ENCODE measurements at regions not wholly inside any gene's neighbourhood (a gene's known extent, or its start where the extent isn't known, plus 50 kb on each side); places are given as distances from the start of the nearest gene placed in this dataset.
"Not testable (repeated sequence)": the region's sequence is repeated elsewhere in the genome, so short reads cannot be mapped to it uniquely, and the experiment has no call there.

DNA sequence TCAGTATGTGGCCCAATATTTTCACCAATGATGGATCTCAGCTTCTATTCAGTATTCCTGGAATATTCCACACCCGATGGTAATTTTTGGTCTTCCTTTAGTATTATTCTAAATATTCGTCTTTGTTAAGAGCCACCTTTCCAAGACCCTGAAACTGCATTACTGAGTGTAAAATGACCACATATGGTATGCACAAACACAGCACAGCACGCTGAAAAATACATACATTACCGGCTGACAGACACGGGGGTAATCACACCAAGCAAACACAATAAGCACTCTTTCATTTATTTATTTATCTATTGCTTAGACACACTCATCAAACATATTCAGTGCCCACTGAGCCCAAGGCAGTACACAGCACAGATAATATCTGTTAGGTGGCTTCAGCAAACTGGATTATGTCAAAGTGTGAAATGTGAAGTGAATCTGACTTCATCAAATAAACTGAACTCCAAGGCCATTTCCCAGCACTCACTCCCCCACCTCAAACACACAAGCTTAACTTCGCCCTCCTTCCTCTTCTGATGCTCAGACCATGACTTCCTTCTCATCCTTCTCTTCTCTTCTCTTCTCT, 1637.8 kb upstream of the C9orf72 start:
- no peak for DNase-seq

- DNase-seq = peak; percentile 59
Observed at GRCh38 chr9:29211580-29212396, 1638.5 kb upstream of the C9orf72 start.

GRCh38 chr9:29212397-29213387, 1639.4 kb upstream of the C9orf72 start:
- DNase-seq = no peak

DNA sequence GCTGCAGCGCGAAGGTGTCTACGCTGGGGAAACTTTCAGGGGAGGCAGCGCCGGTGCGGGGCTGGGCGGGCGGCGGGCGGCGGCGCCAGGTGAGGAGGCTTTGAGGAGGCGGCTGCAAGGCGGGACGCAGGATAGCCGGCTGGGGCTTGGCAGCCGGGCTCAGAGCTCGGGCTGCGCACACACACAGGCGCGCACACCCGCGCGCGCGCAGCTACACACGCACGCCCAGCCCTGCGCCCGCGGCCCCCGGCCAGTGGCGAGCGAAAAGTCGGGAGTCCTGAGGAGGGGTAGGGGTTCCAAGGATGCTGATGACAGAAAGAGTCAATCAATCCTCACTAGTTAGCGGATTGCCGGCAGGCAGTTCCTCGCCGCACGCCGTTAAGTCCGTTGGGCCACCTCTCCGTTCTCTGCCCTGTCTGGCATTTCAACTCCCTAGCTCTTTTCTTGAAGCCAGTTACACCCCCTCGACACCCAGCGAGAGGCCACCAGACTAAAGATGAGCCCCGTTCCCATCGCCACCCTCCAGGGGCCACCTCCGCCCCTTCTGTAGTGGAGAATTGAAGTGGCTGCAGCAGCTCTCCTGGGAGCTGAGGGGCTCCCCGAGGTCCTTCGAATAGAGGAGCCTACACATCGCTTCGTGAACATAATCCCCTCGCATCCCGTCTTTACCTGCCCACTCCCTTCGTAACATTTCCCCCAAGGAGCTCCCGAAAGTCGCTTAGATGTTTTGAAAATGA, 1640.3 kb upstream of the C9orf72 start, which contains the start of gene LINGO2:
LINGO2 (minus strand) TSS at position 185 of the 737 bp plus-strand sequence.
- no peak for DNase-seq

DNA sequence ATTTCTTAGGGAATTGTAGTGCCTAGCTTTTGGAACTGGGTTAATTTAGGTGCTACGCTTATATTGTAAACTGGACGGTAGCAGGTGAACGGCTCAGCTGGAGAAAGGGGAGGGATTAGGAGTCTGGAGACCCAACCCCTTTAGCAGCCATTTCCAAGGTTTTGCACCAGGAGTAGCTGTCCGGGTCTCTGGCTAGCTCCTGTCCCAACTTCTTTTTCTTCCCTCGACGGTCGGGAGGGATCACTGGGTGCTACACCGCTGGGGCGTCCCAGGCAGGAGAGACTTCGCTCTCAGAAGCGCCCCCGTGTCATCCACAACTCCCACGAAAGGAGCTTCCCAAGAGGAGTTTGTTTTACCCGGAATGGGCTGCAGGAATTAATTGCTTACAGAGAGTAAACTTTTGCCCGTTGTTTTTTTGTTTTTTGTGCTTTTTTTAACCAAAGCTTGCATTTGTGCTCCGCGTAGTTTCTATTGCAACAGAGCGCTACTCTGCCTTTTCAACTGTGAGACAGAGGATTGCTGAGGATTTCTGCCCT, 1640.9 kb upstream of the C9orf72 start:
- no peak for DNase-seq

DNA sequence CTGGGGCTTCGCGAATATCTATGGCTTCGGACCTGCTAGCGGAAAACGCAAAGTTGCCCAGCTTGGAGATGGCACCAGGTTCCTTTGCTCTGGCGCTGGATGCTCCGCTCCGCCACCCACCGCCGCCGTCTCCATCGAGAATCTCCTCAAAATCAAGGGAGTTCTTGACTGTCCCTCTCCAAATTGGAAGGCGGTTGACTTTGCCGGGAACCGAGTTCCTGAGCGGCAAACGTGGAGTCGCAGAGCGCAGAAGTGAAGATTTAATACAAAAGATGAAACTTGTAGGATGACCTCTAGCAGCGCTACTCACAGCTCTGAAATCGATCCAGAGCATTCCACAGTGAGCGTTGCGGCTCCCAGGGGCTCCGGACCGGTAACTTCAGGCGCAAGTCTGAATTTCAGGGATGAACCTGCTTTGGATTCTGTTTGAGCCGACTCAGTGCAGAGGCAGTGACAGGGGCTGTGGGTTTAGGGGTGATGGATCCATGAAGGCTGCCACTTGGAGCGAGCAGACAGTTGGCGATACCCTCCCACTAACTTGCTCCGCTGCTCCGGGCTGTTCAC, 1641.5 kb upstream of the C9orf72 start:
- DNase-seq = no peak

- DNase-seq = no peak
Observed at GRCh38 chr9:29217966-29218365, 1644.7 kb upstream of the C9orf72 start.

DNA sequence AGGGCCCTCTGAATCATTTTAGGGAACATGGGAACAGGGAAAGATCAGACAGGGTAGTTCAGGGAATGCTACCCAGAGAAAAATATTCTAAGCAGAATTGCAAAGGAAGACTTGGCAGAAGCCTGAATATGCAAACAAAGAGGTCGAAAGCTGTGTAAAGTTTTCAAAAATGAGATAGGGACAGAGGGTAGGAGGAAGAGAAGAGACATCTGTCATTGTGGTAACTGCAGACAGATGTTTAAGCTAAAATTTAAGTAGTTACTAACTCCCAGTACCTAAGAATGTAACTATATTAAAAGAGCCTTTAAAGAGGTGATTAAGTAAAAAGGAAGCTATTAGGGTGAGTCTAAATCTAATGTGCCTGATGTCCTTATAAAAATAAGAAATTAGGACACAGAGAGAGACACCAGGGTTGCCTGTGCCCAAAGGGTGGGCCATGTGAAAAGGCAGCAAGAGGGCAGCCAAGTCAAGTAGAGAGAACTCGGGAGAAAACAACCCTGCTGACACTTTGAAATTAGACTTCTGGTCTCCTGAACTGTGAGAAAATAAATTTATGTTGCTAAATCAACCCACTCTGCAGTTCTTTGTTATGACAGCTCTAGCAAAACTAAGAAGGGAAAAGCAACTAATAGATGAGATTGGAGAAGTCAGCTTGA, 1647.4 kb upstream of the C9orf72 start:
- no peak for DNase-seq

GRCh38 chr9:29228558-29228957, 1655.3 kb upstream of the C9orf72 start:
- no peak for DNase-seq

DNA sequence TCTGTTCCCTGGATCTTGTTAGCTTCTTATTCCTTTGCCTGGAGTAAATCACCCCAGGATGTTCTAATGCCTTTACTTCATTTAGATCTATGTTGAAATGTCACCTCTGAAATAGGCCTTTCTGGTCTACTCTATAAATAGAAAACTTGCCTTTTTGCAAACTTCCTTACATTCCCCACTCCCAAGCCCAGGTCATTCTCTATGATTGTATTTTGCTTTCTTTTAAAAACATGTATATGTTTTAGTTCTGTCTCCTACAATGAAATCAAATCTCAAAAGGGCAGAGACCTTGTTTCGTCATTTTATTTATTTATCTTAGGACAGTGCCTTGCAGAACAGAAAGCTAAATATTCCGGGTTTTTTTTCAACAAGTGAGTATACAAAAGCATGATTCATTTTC, 1657.7 kb upstream of the C9orf72 start:
- no peak for DNase-seq

DNA sequence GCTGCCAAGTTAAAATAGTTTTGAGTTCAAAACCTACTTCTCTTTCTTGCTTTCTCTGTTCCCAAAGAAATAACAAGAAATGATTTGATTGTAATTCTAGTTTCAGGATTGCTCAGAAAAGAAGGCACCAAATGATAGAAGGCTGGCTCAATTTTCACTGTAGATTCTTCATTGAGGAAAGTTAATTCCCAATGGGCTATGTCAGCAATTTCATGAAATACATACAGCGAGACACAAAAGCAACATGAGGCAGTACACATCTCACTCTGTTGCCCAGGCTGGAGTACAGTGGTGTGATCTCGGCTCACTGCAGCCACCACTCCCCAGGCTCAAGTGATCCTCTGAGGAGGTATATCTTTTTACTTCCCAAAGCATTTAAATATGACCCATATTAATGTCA, 1659.9 kb upstream of the C9orf72 start:
- no peak for DNase-seq

DNA sequence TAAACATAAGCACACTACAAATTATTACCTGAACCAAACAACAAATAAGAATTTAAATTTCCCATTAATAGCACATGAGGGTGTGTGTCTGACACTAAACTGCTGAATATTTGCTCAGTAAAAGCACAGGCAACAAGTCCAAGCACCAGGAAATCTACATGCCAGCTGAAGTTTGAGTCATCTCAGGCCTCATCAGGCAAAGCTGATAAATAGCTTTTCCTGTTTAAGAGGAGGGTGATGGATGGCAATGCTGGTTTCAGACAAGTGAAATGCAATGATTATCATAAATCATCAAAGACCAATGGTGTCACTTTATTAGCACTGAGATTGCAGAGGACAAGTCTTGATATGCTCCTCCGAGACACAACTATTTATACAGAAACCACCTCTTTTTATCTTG, 1668.0 kb upstream of the C9orf72 start:
- DNase-seq = no peak

DNA sequence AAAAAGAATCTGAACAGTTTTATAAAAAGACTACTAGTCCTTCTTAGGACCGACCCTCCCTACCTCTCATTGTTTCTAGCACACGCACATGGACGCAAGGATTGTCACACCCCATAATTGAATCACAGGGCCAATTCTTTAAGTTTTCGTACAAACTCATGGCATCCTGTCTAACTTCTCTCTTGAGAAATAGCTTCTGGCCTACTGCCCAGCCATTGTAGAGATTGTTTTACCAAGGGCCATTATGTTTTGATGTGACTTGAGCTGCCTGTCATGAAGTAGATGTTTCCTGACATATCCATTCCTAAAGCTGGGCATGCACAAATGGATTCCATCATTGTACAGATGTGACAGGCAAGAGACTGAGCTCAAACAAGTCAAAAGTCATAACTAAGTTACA, 1672.1 kb upstream of the C9orf72 start:
- no peak for DNase-seq

- DNase-seq = not testable (repeated sequence)
Observed at GRCh38 chr9:29270400-29270799, 1697.1 kb upstream of the C9orf72 start.

DNA sequence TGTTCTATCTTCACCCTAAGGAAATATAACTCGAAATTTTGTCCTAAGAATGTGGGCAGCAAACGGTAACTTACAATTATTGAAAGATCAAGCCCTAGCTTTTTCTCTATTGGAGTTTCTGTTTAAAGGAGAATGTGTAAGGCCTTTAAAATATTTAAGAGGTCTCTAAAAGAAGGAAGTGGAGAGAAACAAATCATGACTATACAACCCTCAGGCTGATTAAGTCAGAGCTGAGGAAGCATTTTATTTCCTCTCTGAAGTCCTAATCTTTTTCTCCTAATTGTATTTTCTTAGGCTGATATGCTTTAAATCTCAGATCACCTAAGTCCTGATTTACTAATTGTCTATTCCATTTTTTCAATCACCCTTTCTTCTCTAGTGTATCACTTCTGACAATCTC, 1708.8 kb upstream of the C9orf72 start:
- DNase-seq = no peak

GRCh38 chr9:29285818-29286217, 1712.5 kb upstream of the C9orf72 start:
- DNase-seq = no peak

GRCh38 chr9:29289365-29289764, 1716.1 kb upstream of the C9orf72 start:
- no peak for DNase-seq

GRCh38 chr9:29290516-29290915, 1717.2 kb upstream of the C9orf72 start:
- DNase-seq = no peak

GRCh38 chr9:29297592-29297991, 1724.3 kb upstream of the C9orf72 start:
- DNase-seq = no peak

- no peak for DNase-seq
Observed at GRCh38 chr9:29311221-29311620, 1737.9 kb upstream of the C9orf72 start.

DNA sequence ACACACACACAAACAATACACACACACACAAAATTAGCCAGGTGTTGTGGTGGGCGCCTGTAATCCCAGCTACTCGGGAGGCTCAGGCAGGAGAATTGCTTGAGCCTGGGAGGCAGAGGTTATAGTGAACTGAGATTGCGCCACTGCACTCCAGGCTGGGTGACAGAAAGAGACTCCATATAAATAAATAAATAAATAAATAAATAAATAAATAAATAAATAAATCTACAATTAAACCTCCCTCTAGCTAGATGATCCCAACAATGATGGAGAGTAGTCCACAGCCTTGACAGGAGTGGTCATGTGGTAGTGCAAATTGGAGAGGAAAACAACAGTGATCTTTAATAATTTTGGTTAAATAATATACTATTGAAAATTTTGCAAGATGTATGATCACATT, 1739.0 kb upstream of the C9orf72 start:
- DNase-seq = no peak
